Occipital lobe (tissue), 1 donor: ENCODE measurements at regions not wholly inside any gene's neighbourhood (a gene's known extent, or its start where the extent isn't known, plus 50 kb on each side); places are given as distances from the start of the nearest gene placed in this dataset.
"Not testable (repeated sequence)": the region's sequence is repeated elsewhere in the genome, so short reads cannot be mapped to it uniquely, and the experiment has no call there.

Experiments used
- DNase-seq: peaks from one replicate; lab custom pipeline; 2025; lab: John Stamatoyannopoulos, UW

GRCh38 chr12:111274777-111275176 lies 94.1 kb downstream of the PHETA1 start:
- no peak for DNase-seq

DNA sequence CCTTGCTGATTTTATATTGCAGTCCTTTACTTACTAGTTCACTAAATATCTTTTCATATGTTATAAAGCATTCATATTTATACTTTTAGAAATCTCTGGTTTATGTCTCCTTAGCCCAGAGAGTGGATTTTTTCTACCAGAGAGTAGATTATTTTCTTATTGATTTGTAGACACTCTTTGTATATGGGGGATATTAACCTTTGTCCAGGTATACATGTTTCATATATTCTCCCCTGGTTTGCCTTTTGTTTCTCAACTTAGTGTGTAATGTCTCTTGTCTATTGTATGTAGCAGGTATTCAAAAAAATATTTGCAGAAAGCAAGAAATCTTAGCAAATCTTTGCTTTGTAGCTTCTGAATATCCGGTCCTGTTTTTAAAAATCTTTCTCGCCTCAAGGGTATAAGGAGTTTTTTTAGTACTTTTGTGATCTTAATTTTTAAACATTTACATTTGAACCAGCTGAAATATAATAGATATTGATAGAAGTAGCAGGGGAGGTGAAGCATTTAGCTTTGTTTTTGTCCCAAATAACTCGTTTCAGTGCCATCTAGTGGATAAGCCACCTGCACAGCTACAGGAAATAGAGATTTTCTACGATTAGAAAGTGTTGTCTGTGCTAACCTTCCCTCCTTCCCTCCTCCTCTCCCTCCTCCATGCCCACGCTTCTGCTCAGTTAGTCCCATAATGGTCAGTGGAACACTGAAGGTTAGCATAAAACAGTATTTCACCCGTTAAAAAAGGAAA lies 97.0 kb downstream of the PHETA1 start:
- no peak for DNase-seq

DNA sequence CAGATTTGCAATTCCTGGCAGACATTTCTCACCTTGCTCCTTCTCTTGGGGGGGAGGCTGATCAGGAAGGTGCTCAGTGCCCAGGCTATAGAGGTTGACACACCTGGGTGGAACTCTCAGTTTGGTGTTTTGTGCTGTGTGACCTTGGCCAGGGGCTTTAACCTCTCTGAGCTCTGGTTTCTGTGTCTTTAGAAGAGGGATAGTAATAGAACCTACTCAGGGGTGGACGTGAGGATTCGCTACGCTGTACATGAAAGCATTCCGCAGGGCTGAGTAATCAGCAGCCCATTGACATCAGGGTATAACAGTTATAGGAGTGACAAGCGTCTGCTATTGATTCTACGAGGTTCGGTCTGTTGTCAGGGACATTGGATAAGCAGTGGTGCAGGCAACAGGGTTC lies 98.1 kb downstream of the PHETA1 start:
- no peak for DNase-seq

DNA sequence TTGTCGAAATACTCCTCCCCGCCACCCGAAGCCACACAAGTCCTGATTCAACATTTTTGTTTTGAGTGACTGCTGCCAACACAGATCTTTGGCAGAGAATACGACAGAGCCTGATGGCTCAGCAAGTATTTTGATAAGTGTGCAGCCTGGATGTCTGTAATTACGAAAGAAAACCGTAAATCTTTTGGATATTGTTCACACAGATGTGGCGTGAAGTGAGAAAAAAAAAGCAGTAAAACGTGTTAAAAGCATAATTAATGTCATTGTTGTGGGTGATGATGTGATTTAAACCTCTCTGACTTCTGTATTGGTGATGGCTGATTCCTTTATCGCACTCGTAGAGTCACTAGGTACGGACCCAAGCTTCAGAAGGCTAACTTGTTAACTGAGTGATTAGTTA lies 98.7 kb downstream of the PHETA1 start:
- DNase-seq = no peak

GRCh38 chr12:111269718-111270117 lies 99.2 kb downstream of the PHETA1 start:
- no peak for DNase-seq

GRCh38 chr12:111268738-111269572 lies 99.9 kb downstream of the PHETA1 start:
- DNase-seq = no peak

DNA sequence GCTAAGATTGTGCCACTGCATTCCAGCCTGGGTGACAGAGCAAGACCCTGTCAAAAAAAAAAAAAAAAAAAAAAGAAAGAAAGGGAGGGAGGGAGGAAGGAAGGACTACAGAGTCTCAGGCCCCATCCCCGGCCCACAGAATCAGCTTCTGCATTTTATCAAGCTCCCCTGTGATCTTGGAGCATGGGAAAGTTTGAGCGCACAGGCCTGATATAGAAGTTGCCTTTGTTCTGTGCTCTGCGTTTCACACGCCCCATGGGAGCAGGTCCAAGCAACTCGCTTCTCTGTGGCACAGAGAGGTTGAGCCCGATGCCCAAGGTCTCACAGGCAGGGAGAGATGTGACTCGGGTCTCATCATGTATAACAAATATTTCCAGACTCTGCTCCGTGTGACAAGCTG lies 101.8 kb downstream of the PHETA1 start:
- no peak for DNase-seq

GRCh38 chr12:111261911-111262676 lies 106.8 kb downstream of the PHETA1 start:
- DNase-seq = no peak

GRCh38 chr12:111260732-111261131 lies 108.2 kb downstream of the PHETA1 start:
- no peak for DNase-seq

GRCh38 chr12:111259231-111259630 lies 109.7 kb downstream of the PHETA1 start:
- no peak for DNase-seq

GRCh38 chr12:111258081-111258480 lies 110.8 kb downstream of the PHETA1 start:
- DNase-seq = not testable (repeated sequence)

- no peak for DNase-seq
These were observed 111.4 kb downstream of the PHETA1 start for GRCh38 chr12:111257435-111257902.

DNA sequence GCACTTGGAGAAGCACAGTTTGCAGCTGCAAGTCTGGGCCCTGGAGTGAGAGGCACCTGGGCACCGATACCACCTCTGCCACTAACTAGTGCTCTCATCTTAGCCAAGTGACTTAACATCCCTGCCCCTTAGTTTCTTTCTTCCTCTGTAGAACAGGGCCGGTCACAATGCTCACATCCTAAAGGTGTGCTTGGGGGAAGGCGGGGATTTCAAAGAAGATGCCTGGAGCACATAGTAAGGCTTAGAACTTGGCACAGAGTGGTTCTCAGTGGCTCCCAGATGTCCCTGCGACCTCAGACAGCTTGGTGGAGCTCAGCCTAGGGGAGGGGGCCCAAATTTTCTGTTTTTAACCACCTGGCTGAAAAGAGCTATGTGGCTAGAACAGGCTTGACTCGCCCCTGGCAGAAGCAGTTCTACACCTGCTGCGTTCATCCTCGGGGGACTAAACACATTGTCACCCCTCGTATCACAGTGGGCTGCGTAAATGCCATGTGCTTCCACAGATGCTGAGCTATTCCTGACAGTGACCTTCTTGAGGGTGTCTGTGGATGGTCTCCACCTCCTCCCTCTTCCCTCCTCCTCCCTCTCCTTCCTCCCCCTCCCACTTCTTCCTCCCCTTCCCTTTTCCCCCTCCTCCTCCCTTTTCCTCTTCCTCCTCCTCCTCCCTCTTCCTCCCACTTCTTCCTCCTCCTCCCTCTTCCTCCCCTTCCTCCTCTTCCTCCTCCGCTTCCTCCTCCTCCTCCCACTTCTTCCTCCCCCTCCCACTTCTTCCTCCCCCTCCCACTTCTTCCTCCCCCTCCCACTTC lies 112.1 kb downstream of the PHETA1 start:
- no peak for DNase-seq

GRCh38 chr12:111255261-111255660 lies 113.6 kb downstream of the PHETA1 start:
- no peak for DNase-seq

DNA sequence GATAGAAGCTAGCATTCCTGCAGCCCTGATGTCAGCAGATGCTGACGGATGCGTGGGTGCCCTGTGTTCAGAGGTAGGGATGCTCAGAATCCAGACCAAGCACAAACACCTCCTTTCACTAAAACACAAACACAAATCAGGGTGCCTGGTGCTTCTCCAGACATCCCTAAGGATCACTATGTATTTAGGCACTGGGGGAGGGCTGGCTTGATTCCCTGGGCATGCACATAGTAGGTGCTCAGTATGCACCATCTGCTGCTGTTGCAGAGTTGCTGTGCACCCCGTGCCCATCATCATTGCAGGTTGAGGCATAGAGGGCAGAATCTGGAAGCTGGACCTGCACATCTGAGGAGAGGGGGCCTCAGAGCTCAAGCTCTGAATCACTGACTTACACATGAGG lies 114.8 kb downstream of the PHETA1 start:
- no peak for DNase-seq

DNA sequence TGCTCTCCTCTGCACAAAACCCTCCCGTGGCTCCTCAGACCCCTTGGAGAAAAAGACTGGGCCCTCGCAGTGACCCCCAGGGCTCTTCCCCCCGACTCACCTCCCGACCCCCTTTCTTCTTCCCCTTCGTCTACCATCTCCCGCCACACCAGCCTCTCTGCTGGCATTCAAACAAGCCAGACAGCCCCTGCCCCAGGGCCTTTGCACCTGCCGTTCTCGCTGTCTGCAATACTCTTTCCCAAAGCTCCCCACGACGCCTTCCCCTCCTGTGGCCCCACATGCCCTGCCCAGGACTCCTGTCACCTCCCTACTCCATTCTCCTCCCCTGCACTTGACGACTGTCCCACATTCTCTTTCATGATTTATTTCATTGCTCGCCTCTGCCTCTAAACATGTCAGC lies 115.7 kb downstream of the PHETA1 start:
- no peak for DNase-seq

GRCh38 chr12:111251787-111252186 lies 117.1 kb downstream of the PHETA1 start:
- DNase-seq = no peak

- DNase-seq = no peak
These were observed 117.7 kb downstream of the PHETA1 start for GRCh38 chr12:111251058-111251730.

GRCh38 chr12:111250251-111250881 lies 118.5 kb downstream of the PHETA1 start:
- no peak for DNase-seq

DNA sequence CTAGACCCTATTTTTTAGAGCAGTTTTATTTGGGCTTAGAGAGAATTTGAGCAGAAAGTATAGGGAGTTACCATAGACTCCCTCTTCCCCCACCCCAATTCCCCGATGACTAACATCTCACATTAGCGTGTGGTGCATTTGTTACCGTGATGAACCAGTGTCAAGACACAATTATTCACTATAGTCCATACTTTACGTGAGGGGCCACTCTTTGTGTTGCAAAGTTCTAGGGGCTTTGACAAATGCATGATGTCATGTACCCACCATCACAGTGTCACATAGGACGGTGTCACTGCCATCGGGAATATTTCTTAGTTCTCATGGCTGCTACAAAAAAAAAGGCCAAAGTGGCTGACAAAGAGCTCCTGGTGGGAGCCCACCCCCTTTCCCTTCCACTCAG lies 119.1 kb downstream of the PHETA1 start:
- no peak for DNase-seq
